Hepatocyte (in vitro differentiated cells): ENCODE measurements at regions not wholly inside any gene's neighbourhood (a gene's known extent, or its start where the extent isn't known, plus 50 kb on each side); places are given as distances from the start of the nearest gene placed in this dataset.

Source experiments
- CTCF ChIP-seq: fragments of 200-600 bp; sonication (generic); IDR thresholded peaks from 2 replicates; pipeline ENCODE4 v1.5.1; 2016; ENCODE audit warnings: antibody characterized with exemption, mild to moderate bottlenecking; ENCODE audit not compliant: poor library complexity
- EZH2 ChIP-seq: fragments of 200-600 bp; sonication (generic); IDR thresholded peaks from 2 replicates; pipeline ENCODE4 v1.6.1; 2016; ENCODE audit warnings: antibody characterized with exemption, mild to moderate bottlenecking, borderline replicate concordance
- EZH2phosphoT487 ChIP-seq: fragments of 200-600 bp; sonication (generic); IDR thresholded peaks from one replicate; pipeline ENCODE4 v1.6.1; 2018; ENCODE audit warnings: antibody characterized with exemption, mild to moderate bottlenecking, low read depth, moderate library complexity; ENCODE audit not compliant: unreplicated experiment, severe bottlenecking

- TF ChIP-seq CTCF: no peak
- no peak for TF ChIP-seq EZH2
- TF ChIP-seq EZH2phosphoT487: no peak
These were observed 470.5 kb downstream of the COL12A1 start for GRCh38 chr6:74735304-74735703.
